MM.1S (cell line): ENCODE measurements at regions not wholly inside any gene's neighbourhood (a gene's known extent, or its start where the extent isn't known, plus 50 kb on each side); places are given as distances from the start of the nearest gene placed in this dataset.

ENCODE experiments used
- DNase-seq: peaks from one replicate; pipeline ENCODE4 v3.0.0-alpha.2; 2015
- H2AFZ ChIP-seq: fragments of 300-600 bp; sonication (generic); 2 replicates; pipeline ENCODE4 v1.6.0; 2016; ENCODE audit warnings: antibody characterized with exemption, low read length
- H3F3A ChIP-seq: fragments of 300-600 bp; sonication (generic); 2 replicates; pipeline ENCODE4 v1.6.1; 2016; ENCODE audit warnings: mild to moderate bottlenecking, antibody characterized with exemption, low read length, moderate library complexity, mixed read lengths; ENCODE audit not compliant: insufficient read depth
- H3K27ac ChIP-seq: fragments of 300-600 bp; sonication (generic); 2 replicates; pipeline ENCODE4 v1.5.1; 2016; ENCODE audit warnings: mild to moderate bottlenecking, low read length
- H3K27me3 ChIP-seq: fragments of 300-600 bp; sonication (generic); replicated peaks from 2 replicates; pipeline ENCODE4 v1.6.0; 2016; ENCODE audit warnings: low read length; ENCODE audit not compliant: insufficient read depth
- H3K36me3 ChIP-seq: fragments of 300-600 bp; sonication (generic); replicated peaks from 2 replicates; pipeline ENCODE4 v1.6.1; 2016; ENCODE audit warnings: mild to moderate bottlenecking, low read length, mixed read lengths; ENCODE audit not compliant: insufficient read depth
- H3K4me1 ChIP-seq: fragments of 300-600 bp; sonication (generic); 2 replicates; pipeline ENCODE4 v1.6.1; 2016; ENCODE audit warnings: low read length, mixed read lengths
- H3K4me2 ChIP-seq: fragments of 300-600 bp; sonication (generic); 2 replicates; pipeline ENCODE4 v1.6.0; 2016; ENCODE audit warnings: low read depth, low read length
- H3K4me3 ChIP-seq: fragments of 300-600 bp; sonication (generic); 2 replicates; pipeline ENCODE4 v1.5.1; 2016; ENCODE audit warnings: low read length, mixed read lengths
- H3K79me2 ChIP-seq: fragments of 300-600 bp; sonication (generic); 2 replicates; pipeline ENCODE4 v1.6.1; 2016; ENCODE audit warnings: mixed run types, low read length, mixed read lengths
- H3K9ac ChIP-seq: fragments of 300-600 bp; sonication (generic); 2 replicates; pipeline ENCODE4 v1.6.1; 2016; ENCODE audit warnings: low read length, mixed read lengths
- H3K9me2 ChIP-seq: fragments of 300-600 bp; sonication (generic); replicated peaks from 2 replicates; pipeline ENCODE4 v1.6.1; 2016; ENCODE audit warnings: mild to moderate bottlenecking, low read length, mixed read lengths; ENCODE audit not compliant: insufficient read depth
- H3K9me3 ChIP-seq: fragments of 300-600 bp; sonication (generic); replicated peaks from 2 replicates; pipeline ENCODE4 v1.6.1; 2016; ENCODE audit warnings: mild to moderate bottlenecking, low read length, mixed read lengths; ENCODE audit not compliant: insufficient read depth
- H4K20me1 ChIP-seq: fragments of 300-600 bp; sonication (generic); 2 replicates; pipeline ENCODE4 v1.6.1; 2016; ENCODE audit warnings: mild to moderate bottlenecking, low read length, moderate library complexity, mixed read lengths; ENCODE audit not compliant: insufficient read depth
- EZH2 ChIP-seq: fragments of 300-600 bp; sonication (generic); optimal IDR thresholded peaks from 2 replicates; pipeline ENCODE3; 2017; ENCODE audit warnings: low read depth, mild to moderate bottlenecking, antibody characterized with exemption, low read length, mixed read lengths
- EZH2phosphoT487 ChIP-seq: fragments of 300-600 bp; sonication (generic); IDR thresholded peaks from 2 replicates; pipeline ENCODE4 v1.6.1; 2018; ENCODE audit warnings: antibody characterized with exemption, low read length
- TF ChIP-seq, protein P1 (sequence below): fragments of 300-600 bp; sonication (generic); IDR thresholded peaks from 2 replicates; pipeline ENCODE4 v1.5.1; 2016; ENCODE audit warnings: antibody characterized with exemption, low read length, mixed read lengths

DNA sequence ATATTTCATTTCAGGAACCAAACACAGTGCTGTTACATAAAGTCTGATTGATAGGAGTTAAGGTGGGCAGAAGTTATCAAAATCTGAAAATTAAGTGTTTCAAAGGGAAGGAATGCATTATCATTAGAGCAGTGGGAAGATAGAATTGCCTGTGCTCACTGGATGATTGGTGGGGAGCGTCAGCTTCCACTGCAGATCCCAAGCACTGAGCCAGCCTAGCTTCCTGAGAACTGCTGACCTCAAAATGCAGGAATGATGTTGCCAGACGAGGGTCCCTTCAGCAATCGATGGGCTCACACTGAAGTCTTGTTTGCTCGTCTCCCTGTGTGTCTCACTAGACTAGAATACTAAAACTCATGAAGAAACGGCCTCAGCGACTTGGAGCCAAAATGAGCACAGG, 110.0 kb upstream of the PHACTR1 start:
- Histone ChIP-seq H3K9ac (no peak overlapping the region), H3F3A (peaks cover 21% of the 10 kb centered on the region), H3K36me3 (no peaks in the 10 kb centered on the region), H2AFZ (no peak overlapping the region), H3K27ac (no peak overlapping the region), H3K4me1 (peaks cover 33% of the 10 kb centered on the region), H3K4me2 (no peak overlapping the region), H3K9me3 (no peaks in the 10 kb centered on the region), H3K4me3 (no peak overlapping the region), H3K79me2 (no peaks in the 10 kb centered on the region), H3K27me3 (no peaks in the 10 kb centered on the region), H3K9me2 (no peaks in the 10 kb centered on the region), H4K20me1 (no peaks in the 10 kb centered on the region)
- TF ChIP-seq, protein P1, sequence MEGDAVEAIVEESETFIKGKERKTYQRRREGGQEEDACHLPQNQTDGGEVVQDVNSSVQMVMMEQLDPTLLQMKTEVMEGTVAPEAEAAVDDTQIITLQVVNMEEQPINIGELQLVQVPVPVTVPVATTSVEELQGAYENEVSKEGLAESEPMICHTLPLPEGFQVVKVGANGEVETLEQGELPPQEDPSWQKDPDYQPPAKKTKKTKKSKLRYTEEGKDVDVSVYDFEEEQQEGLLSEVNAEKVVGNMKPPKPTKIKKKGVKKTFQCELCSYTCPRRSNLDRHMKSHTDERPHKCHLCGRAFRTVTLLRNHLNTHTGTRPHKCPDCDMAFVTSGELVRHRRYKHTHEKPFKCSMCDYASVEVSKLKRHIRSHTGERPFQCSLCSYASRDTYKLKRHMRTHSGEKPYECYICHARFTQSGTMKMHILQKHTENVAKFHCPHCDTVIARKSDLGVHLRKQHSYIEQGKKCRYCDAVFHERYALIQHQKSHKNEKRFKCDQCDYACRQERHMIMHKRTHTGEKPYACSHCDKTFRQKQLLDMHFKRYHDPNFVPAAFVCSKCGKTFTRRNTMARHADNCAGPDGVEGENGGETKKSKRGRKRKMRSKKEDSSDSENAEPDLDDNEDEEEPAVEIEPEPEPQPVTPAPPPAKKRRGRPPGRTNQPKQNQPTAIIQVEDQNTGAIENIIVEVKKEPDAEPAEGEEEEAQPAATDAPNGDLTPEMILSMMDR: no peak
- no peak for TF ChIP-seq EZH2phosphoT487
- DNase-seq: no peak

DNA sequence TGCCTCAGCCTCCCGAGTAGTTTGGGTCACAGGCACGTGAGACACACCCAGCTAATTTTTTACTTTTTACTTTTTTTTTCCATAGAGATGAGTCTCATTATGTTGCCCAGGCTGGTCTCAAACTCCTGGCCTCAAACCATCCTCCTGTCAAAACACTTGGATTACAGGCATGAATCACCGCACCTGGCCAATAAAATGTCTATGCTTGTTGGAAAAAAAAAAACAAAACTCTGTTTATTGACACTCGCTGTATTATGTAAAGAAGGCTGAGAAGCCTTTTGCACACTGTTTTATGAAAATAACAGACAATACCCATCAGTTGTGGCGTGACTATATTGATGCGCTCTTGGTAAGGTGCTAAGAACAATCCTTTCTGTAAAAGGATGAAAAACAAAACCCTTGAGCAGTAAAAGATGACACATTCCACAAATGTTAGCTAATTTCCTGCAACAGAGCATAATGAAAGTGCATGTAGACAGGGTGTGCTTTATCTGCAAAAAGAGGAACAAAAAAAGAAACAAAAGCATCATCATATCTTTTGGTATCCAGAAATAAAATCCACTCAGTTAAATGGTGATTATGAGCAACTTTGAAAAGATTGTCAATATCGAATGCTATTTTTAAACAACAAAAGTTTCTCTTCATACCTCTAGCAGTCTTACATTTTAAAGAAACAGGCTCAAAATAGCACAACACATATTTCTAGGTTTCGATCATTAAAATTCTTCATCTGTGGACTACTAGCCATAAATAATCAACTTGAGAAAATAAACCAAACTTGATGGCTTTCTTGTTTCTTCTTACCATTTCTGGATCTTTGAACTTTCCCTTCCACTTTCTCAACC, 108.3 kb upstream of the PHACTR1 start:
- peaks cover 33% of the 10 kb centered on the region for H3K4me1 ChIP-seq
- H3F3A ChIP-seq: peaks cover 21% of the 10 kb centered on the region
- no peak for TF ChIP-seq EZH2
- TF ChIP-seq EZH2phosphoT487: no peak
- TF ChIP-seq, protein P1: no peak
- peak overlapping the region; percentile 73; the same call in 1 of the 2 replicates for H3K27ac ChIP-seq
- H3K4me2 ChIP-seq: peak overlapping the region; percentile 92
- no peaks in the 10 kb centered on the region for H3K79me2 ChIP-seq
- no peaks in the 10 kb centered on the region for H3K36me3 ChIP-seq
- no peaks in the 10 kb centered on the region for H3K9me3 ChIP-seq
- H3K4me3 ChIP-seq: peak overlapping the region; percentile 48
- H3K9me2 ChIP-seq: no peaks in the 10 kb centered on the region
- H3K27me3 ChIP-seq: no peaks in the 10 kb centered on the region
- DNase-seq: peak; percentile 76
- peak overlapping the region; percentile 24; the same call in 1 of the 2 replicates for H2AFZ ChIP-seq
- H3K9ac ChIP-seq: peak overlapping the region; percentile 38; the same call in 1 of the 2 replicates
- H4K20me1 ChIP-seq: no peaks in the 10 kb centered on the region

DNA sequence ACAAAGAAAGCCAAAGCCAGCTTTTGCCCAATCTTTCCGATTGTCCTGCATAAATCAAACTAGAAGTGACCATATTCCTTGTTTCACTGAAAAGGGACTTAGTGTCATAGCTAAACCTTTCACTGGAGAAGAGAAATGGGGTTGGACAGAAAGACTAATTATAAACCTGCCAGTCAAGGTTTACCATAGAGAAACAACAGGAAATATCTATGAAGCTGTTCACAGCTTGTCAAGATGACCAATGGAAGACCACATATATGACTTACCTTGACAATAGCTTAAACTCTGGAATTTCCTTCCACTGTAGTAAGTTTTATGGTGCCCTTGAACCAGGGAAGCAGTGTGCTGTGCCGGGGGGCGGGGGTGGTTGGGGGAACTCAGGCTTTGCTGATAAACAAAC, 107.7 kb upstream of the PHACTR1 start:
- no peak for TF ChIP-seq EZH2
- TF ChIP-seq, protein P1: no peak
- no peak for TF ChIP-seq EZH2phosphoT487
- Histone ChIP-seq H3K27ac (peak overlapping the region; percentile 73; the same call in 1 of the 2 replicates), H3K9me3 (no peaks in the 10 kb centered on the region), H3K9me2 (no peaks in the 10 kb centered on the region), H2AFZ (peak overlapping the region; percentile 24; the same call in 1 of the 2 replicates), H3K4me2 (peak overlapping the region; percentile 92), H3F3A (peaks cover 21% of the 10 kb centered on the region), H3K79me2 (no peaks in the 10 kb centered on the region), H3K36me3 (no peaks in the 10 kb centered on the region), H4K20me1 (no peaks in the 10 kb centered on the region), H3K4me1 (peaks cover 33% of the 10 kb centered on the region), H3K27me3 (no peaks in the 10 kb centered on the region), H3K4me3 (peak overlapping the region; percentile 48), H3K9ac (peak overlapping the region; percentile 38; the same call in 1 of the 2 replicates)
- no peak for DNase-seq
